ENCODE measurements at regions not wholly inside any gene's neighbourhood (a gene's known extent, or its start where the extent isn't known, plus 50 kb on each side); places are given as distances from the start of the nearest gene placed in this dataset.

GRCh38 chr6:10071631-10072220, 343.1 kb downstream of the TFAP2A start:
- Histone ChIP-seq H3K27me3 (ENCODE audit: control insufficient read depth, insufficient read depth, low read length) (no peaks in the 10 kb centered on the region), H3K4me1 (ENCODE audit: control insufficient read depth, insufficient read depth, low read length) (no peaks in the 10 kb centered on the region), H3K4me3 (ENCODE audit: low read depth in 2 of 2, low read length in 2 of 2) (no peak overlapping the region), H3K27ac (ENCODE audit: low read length) (no peak overlapping the region; the same call in 1 of the 2 replicates), H3K36me3 (ENCODE audit: control insufficient read depth, insufficient read depth, low read length) (no peaks in the 10 kb centered on the region), H3K9me3 (ENCODE audit: control insufficient read depth, insufficient read depth, low read depth, low read length) (no peaks in the 10 kb centered on the region)
- intact Hi-C loops (cut with micrococcal nuclease; ENCODE audit: unreplicated experiment) = no loop called here
- ATAC-seq (no peak), DNase-seq (ENCODE audit: low read depth, low spot score) (no peak)
- TF ChIP-seq POLR2AphosphoS5 (IDR thresholded peaks at IDR 0.05; ENCODE audit: low read depth, low read length) (no peak), REST (IDR thresholded peaks at IDR 0.05; ENCODE audit: insufficient read depth in 1 of 2, low read depth in 2 of 2, low read length in 1 of 2) (no peak), SIN3A (IDR thresholded peaks at IDR 0.05; ENCODE audit: borderline replicate concordance, insufficient read depth, low read depth, low read length) (no peak), TCF7L2 (IDR thresholded peaks at IDR 0.05; ENCODE audit: low read depth, low read length) (no peak)
- TF ChIP-seq, protein P1, sequence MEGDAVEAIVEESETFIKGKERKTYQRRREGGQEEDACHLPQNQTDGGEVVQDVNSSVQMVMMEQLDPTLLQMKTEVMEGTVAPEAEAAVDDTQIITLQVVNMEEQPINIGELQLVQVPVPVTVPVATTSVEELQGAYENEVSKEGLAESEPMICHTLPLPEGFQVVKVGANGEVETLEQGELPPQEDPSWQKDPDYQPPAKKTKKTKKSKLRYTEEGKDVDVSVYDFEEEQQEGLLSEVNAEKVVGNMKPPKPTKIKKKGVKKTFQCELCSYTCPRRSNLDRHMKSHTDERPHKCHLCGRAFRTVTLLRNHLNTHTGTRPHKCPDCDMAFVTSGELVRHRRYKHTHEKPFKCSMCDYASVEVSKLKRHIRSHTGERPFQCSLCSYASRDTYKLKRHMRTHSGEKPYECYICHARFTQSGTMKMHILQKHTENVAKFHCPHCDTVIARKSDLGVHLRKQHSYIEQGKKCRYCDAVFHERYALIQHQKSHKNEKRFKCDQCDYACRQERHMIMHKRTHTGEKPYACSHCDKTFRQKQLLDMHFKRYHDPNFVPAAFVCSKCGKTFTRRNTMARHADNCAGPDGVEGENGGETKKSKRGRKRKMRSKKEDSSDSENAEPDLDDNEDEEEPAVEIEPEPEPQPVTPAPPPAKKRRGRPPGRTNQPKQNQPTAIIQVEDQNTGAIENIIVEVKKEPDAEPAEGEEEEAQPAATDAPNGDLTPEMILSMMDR (IDR thresholded peaks at IDR 0.05) = no peak
- in situ Hi-C loops (cut with HindIII; ENCODE audit: low pct_unique_long_range_greater_than_20kb, low sequenced_read_pairs) = no loop called here
- CTCF ChIA-PET = no interaction called here
- POLR2A ChIA-PET = interaction anchor here (0.6 kb wide), 1 partner anchor 27 kb away, joined by 4 read pairs; no protein-coding TSS in a partner anchor
- BruUV-seq (replicated peaks) = no TSS peak

- Histone ChIP-seq H3K27me3 (ENCODE audit: control insufficient read depth, insufficient read depth, low read length) (no peaks in the 10 kb centered on the region), H3K4me1 (ENCODE audit: control insufficient read depth, insufficient read depth, low read length) (no peaks in the 10 kb centered on the region), H3K4me3 (ENCODE audit: low read depth in 2 of 2, low read length in 2 of 2) (no peak overlapping the region), H3K9me3 (ENCODE audit: control insufficient read depth, insufficient read depth, low read depth, low read length) (no peaks in the 10 kb centered on the region), H3K27ac (ENCODE audit: low read length) (no peak overlapping the region), H3K36me3 (ENCODE audit: control insufficient read depth, insufficient read depth, low read length) (no peaks in the 10 kb centered on the region)
- ChIA-PET POLR2A (no interaction called here), CTCF (no interaction called here)
- TF ChIP-seq REST (IDR thresholded peaks at IDR 0.05; ENCODE audit: insufficient read depth in 1 of 2, low read depth in 2 of 2, low read length in 1 of 2) = no peak
- TF ChIP-seq SIN3A (IDR thresholded peaks at IDR 0.05; ENCODE audit: borderline replicate concordance, insufficient read depth, low read depth, low read length) = no peak
- no peak for TF ChIP-seq TCF7L2 (IDR thresholded peaks at IDR 0.05; ENCODE audit: low read depth, low read length)
- TF ChIP-seq POLR2AphosphoS5 (IDR thresholded peaks at IDR 0.05; ENCODE audit: low read depth, low read length) = no peak
- TF ChIP-seq, protein P1 (IDR thresholded peaks at IDR 0.05) = no peak
- no peak for DNase-seq (ENCODE audit: low read depth, low spot score)
- in situ Hi-C loops (cut with HindIII; ENCODE audit: low pct_unique_long_range_greater_than_20kb, low sequenced_read_pairs) (no loop called here), intact Hi-C loops (cut with micrococcal nuclease; ENCODE audit: unreplicated experiment) (no loop called here)
- no peak for ATAC-seq
- no TSS peak for BruUV-seq (replicated peaks)
Measured at GRCh38 chr6:10060004-10060403, 354.9 kb downstream of the TFAP2A start.

Data from Panc1 (cell line).